ENCODE measurements at regions not wholly inside any gene's neighbourhood (a gene's known extent, or its start where the extent isn't known, plus 50 kb on each side); places are given as distances from the start of the nearest gene placed in this dataset.
A peak's percentile ranks its signal among the peaks of the same experiment; 100 is the strongest.
"Not testable (repeated sequence)": the region's sequence is repeated elsewhere in the genome, so short reads cannot be mapped to it uniquely, and the experiment has no call there.

DNA sequence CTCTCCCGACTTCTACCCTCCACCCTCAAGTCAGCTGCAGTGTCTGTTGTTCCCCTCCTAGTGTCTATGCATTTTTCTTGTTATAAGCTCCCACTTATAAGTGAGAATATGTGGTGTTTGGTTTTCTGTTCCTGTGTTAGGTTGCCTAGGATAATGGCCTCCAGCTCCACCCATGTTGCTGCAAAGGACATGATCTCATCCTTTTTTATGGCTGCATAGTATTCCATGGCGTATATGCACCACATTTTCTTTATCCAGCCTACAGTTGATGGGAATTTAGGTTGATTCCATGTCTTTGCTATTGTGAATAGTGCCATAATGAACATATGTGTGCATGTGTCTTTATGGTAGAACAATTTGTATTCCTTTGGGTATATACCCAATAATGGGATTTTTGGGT, 80.7 kb downstream of the SPTSSA start:
- DNase-seq (ENCODE audit: low spot score), result not testable (repeated sequence)

DNA sequence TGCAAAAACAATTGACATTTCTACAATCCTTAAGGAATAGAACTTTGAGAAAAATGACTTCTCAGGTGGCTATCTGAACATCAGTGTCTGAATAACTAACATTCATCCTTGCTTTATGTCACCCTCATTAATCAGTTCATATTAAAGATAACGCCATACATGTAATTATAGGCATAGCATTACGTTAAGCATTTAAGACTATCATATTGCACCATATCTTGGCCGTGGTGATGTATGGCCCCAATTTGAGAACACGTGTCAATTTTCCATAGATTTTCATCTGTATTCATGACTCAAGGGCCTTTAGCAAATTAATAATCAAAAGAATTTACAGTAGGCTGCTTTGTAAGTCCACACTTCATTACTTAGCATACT, 81.6 kb downstream of the SPTSSA start:
- DNase-seq (ENCODE audit: low spot score), result no peak

DNA sequence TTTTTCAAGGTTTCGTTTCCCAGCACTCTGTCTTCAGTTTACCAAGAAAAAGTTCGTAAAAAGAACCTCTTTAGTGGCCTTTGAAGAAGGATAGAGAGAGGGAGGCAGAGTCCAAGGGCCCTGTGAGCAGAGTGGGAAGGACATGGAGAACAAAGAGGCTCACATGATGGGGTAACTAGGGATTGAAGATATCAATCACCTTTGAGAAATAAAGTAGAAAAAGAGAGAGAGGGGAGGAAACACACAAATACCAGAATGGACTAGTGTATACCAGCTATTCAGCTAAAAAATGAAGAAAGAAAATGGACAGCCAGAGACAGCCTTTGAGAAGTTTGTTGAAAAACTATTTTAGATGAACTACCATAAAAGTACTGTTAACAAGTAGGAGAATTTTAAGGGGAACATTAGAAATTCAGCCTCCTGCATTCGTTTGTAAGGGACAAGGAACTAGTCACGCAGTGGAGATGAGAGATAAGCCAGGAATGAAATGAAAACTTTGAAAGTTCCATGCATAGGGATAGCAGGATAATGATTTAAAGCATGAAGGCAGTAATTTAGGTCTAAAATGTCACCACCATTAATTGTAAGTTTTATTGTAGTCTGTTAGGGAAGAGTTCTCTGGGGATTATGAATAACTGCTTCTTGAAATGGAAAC, 82.1 kb downstream of the SPTSSA start:
- no peak for DNase-seq (ENCODE audit: low spot score)

DNA sequence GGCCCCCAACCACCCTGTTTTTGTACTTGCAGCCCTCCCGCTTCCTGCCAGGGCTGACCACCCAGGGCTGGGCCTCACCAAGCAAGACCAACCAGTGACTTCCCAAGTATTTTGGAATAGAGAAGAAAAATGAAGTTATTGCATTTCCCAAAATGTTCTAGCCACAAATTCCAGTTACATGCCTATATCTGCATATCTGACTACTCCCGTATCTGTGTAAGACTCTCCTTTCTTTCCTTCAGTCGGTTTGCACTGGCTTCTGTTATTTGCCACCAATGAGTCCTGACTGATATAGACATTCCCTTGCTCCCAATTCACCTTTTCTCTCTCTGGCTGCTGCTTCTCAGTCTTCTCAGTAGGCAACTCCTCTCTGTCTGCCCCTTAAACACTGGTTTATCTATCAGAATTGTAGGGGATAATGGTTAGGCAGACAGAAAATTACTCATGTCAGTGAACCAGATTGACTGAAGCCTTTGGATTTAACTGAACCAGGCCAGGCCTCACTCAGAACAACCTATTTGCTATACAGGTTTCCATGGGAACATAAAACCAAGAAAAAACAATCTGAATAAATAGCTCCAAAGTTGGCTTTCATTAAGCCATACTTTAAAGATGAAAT, 85.3 kb downstream of the SPTSSA start:
- DNase-seq (ENCODE audit: low spot score), result no peak

DNA sequence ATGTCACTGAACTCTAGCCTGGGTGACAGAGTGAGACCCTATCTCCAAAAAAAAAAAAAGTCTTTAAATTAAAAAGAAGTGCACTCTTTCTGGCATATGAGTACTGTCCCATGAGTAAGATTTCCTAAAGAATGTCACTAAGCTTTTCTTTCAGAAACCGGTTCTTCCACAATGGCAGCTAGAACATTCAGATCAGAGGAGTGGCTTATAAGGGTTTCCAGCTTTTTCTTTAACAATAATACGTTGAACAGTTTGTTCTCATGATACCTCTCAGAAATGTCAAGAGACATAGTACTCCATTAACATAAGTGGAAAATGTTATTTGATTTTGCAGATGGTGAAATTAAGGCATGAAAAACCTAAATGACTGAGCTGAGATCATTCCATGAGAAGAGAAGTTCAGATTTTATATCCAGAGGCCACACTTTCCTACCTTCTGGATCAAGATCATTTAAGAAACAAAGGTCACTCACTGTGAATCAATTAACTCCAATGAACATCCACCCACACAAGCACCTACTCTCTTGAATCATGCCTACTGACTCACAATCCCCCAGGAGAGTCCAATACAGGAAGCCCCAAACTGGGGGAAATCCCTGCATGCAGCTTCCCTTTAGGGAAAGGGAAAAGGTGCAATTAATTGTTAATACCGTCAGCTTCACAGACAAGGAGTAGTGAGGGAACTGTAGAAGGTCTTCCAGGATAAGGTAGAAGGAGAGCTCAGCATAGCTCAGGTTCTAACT, 86.9 kb downstream of the SPTSSA start:
- no peak for DNase-seq (ENCODE audit: low spot score)

DNA sequence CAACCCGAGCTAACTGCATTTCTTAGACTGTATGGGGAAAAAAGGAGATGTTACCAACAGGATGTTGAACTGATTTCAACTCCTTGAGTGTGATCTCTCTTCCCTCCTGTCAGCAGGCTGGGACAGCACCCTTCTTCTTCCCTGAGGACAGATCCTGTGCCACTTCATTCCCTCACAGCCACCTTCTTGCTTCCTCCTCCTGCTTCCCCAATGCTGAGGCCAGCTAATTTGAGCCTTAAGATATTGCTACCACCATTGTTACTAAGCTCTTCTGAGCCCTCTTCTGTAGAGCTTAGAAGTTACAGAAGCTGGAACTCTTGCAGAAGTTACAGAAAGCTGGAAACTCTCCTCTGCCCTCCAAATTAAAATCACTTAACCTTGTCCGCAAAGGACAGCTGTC, 88.8 kb downstream of the SPTSSA start:
- no peak for DNase-seq (ENCODE audit: low spot score)

DNA sequence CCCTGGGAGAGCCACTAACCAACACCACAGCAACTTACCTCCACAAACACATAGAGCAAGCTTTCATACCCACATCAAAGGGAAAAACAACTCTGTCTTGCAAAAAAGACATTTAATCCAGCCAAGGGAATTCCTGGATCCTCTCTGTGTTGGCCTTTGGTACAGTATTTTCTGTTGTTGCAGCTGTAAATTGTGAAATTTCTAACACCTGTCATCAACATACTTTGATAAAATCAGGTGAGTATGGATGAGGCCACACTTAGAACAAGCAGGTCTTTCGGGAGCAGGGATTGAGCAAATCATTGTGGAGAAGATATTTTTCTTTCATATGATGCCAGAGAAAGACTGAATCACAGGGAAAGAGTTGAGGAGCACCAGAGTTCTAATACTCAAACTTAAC, 89.3 kb downstream of the SPTSSA start:
- no peak for DNase-seq (ENCODE audit: low spot score)

DNA sequence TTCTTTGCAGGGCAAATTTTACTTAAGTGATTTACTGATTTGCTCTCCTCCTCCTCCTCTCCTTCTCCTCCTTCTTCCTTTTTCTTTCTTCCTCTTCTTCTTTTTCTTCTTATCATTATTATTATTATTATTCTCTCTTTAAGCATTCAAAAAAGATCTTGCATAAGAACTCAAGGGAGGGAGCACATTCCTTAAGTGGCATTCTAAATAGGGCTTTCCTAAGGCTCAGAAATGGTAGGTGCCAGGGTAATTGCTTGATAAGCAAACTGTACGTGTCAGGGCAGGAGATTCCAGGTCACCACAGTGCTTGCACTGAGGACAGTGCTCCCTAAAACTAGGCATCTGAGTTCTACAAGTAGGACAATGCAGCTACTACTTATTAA, 92.4 kb downstream of the SPTSSA start:
- no peak for DNase-seq (ENCODE audit: low spot score)

DNA sequence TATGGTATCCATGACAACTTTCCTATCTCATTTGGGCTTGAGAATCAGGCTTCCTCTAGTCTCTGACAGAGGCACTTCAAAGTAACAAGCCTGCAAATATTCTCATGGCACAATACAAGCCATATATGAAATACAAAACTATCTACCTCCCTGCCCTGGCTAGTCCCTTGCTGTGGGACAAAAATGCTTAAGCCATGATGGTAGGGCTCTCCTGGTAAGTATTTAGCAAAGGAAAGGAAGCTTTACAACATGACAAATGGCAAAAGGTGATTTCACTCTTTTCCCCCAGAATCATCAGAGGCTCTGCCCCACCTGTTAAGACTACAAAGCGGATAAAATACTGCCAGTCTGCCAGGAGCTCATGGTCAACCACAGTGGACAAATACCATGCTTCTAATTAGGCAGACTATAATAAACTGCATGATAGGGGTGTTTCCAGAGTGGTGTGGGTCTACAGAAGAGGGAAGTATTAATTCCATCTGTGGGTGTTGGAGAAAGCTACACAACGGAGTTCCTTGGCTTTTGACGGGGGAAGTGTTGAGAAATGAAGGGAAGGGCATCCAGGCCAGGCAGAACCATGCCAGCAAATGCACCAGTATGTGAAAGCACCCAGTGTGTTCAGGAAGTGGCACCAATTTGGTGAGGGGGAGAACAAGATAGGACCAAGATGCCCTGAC, 92.9 kb downstream of the SPTSSA start:
- no peak for DNase-seq (ENCODE audit: low spot score)

DNA sequence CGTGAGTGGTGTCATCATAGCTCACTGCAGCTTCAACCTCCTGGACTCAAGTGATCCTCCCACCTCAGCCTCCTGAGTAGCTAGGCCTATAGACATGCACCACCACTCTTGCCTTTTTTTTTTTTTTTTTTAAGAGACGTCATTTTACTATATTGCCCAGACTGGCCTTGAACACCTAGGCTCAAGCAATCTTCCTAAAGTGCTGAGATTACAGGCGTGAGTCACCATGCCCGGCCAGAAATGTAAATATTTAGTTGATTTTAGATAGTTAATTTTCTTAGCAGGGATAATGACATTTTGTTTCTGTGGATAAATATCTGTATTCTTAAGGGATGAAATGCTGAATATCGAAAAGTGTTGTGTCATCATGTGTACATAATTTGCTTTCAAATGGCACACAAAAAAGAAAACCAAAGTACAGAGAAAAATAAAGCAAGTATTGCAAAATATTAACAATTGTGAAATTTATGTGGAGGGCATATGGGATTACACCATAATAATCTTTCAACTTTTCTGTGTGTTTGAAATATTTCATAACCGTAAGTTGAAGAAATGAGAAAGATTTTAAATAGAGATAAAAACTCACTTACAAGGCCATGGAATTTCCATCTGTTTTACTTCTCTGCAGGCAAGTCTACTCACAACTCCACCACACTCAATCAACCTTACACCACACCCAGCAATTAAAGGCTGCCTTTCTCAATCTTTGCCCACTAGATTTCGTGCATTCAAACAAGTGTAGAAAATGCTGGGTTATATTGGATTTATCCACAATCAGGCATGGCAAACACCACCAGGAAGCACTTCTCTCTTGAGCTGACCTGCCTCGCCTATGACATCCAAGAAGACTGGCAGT, 93.7 kb downstream of the SPTSSA start:
- DNase-seq (ENCODE audit: low spot score), result peak; percentile 47

DNA sequence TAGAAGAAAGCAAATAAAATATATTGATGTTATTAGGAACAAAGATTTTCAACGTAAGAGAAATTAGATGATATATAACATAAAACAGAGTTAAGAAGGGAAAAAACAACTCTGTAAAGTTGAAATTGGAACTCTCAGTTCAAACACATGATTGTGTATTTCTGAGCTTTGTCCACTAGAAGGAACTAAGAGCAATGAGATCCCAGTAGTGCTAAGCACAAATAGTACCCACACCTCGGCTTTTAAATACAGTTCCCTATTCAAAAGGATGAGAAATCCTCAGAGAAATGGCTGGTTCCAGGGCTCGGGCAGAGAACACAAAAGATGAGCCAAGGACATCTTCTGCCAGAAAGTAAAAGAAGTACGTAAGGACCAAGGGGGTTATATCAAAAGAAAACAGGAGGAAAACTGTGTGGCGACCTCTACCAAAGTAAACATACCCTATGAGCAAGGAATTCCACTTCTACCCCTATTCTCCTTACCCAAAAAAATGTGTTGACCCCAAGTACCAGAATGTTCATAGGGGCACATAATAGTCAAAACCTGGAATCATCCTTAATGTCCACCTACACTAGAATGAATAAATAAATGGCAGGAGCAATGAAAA, 96.6 kb downstream of the SPTSSA start:
- DNase-seq (ENCODE audit: low spot score), result no peak

DNA sequence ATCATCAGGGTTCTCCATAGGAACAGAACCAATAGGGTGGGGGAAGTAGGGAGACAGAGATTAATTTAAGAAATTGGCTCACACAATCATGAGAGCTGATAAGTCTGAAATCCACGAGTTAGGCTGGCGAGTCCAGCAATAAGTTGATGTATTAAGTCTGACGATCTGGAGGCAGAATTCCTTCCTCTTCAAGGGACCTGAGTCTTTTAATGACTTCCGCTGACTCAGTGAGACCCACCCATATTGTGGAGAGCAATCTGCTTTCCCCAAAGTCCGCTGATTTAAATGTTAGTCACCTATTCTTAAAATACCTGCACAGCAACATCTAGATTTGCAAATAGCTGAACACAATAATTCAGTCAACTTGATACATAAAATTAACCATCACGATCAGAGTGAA, 97.8 kb downstream of the SPTSSA start:
- DNase-seq (ENCODE audit: low spot score), result peak; percentile 78

DNA sequence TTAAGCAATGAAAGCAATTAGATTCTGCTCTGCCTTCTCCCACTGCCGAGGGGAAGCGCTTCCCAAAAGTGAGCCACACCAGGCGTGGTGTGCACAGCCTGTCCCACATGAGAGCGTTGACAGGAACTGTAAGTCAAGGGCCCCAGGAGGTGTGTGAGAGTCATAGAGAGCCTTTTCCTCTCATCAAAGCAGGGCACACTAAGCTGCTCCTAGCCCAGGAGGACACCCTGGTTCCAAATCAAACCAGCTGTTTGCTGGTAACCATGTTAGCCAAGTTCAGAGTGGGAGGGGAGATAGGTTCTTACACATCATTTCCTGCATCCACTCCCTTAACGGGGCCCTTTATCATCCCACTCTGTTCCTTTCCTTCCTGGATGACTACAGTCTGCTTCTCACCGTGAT, 98.3 kb downstream of the SPTSSA start:
- DNase-seq (ENCODE audit: low spot score), result peak; percentile 26

DNA sequence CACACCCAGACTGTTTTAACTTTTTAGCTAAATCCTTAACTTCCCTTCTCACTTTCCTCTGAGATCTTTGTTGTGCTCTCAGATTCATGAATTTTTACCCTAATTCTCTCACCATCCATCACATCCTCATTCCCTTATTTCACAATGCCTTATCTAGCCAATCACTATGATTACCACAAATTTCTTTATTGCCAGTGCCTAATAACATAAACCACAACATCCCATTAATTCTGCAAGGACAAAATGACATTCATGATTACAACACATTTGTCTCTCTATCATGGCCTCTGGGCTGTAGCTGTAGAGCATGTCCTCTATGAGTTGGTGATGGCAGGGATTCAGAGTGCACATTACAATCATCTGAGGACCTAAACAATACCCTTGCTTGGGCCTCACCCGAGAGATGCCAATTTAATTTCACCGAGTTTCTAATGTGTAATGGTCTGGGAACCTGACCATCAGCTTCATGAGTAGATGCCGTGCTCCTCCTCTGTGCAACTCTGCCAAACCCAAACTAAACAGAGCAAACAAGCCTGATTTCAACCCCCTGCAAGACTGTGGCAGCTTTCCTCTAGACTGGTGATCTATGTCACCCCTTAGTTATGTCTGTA, 99.3 kb downstream of the SPTSSA start:
- DNase-seq (ENCODE audit: low spot score), result no peak

DNA sequence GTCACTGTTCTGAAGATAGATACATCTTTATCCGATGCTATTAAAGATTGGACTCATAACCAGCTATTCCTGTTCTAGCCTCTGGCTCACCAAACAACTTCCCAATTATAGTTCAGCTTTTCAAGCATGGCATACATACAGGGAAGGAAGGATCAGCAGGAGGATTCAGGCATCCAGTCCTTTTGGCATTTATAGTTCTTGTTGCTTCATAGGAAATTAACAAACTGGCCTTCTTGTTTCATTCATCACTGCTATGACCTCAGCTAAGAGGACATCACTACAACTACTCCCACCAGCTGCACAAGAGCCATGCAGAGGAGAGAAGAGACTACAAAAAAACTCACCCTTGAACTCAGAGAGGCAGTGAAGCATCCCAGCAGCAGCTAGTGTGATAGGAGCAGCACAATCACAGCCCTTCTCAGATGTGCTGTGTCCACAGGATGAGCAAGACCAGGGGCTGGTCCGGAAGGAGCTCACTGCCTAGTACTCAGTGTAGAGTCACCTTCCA, 100.5 kb downstream of the SPTSSA start:
- DNase-seq (ENCODE audit: low spot score), result no peak

DNA sequence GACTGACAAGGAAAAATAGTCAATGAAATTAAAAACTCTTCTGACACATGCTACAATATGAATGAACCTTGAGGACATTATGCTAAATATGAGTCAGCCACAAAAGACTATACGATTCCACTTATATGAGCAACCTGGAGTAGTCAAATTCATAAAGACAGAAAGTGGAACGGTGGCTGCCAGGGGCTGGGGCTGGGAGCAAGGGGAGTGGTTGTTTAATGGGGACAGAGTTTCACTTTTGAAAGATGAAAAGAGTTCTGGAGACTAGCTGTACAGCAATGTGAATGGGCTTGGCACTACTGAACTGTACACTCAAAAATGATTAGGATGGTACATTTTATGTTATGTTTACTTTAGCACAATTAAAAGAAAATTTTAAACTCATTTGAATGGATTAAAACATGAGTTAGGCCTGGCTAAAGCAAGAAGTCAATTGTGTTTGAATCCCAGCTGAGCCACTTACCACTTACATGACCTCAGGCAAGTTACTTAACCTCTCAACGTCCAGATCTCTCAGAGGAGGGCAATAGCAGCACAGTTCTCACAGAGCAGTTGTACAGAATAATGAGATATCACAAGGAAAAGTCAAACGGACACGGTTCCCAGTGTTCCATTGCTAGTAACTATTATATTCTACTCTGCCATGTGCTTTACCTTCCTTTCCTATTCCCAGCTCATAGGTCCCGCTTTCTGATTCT, 102.5 kb downstream of the SPTSSA start:
- peak; percentile 4 for DNase-seq (ENCODE audit: low spot score)

DNA sequence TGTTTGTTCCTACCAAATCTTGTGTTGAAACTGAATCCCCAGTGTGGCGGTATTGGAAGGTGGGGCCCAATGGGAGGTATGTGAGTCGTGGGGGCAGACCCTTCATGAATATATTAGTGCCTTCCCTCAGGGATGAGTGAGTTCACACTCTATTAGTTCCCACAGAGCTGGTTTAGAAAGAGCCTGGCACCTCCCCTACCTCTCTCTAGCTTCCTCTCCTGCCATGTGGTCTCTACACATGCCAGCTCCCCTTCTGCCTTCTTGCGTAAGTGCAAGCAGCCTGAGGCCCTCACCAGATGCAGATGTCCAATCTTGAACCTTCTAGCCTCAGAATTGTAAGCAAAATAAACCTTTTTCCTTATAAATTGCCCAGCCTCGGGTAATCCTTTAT, 105.8 kb downstream of the SPTSSA start:
- DNase-seq (ENCODE audit: low spot score), result no peak

DNA sequence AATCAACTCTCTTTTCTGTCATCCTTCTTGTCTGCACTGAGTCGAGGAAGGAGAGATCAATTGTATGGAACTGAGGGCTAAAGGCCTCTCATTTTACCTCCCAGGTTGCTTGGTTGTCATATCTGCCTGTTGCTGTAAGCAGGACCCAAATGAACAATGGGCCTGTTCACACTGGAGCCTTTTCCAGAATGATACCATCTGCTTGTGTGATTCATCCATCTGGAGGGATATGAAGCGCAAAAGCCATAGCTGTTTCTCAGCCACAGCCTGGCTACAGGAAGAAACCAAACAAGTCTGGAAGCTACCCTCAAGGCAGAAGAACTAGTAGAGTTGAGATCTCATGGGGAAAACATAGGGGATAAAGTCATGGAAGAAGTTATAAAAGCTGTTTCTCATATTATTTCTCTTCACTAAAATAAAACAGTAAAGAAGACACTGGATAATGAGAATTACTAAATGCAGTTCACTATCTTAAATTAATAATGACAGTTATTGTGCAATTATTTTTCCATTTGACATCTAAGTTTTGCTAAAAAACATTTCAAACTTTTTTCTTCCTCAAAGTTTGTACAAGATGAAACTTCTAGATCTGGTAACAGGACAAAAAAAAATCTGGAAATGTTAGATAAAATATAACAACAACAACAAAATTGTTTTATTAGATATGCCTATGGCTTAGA, 106.3 kb downstream of the SPTSSA start:
- no peak for DNase-seq (ENCODE audit: low spot score)

DNA sequence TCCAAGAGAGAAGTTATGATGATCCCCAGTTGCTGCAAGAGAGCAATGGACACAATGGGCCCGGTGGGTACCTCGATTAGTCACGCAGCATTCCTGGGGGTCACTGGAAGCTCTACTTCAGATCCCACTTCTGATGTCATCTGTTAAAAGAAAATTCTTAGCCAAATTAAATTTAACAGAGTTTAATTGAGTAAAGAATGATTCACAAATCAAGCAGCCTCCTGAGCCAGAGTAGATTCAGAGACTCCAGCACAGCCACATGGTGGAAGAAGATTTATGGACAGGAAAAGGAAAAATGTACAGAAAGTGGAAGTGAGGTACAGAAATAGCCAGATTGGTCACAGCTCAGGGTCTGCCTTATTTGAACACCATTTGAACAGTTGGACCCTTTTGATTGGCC, 107.5 kb downstream of the SPTSSA start:
- no peak for DNase-seq (ENCODE audit: low spot score)

DNA sequence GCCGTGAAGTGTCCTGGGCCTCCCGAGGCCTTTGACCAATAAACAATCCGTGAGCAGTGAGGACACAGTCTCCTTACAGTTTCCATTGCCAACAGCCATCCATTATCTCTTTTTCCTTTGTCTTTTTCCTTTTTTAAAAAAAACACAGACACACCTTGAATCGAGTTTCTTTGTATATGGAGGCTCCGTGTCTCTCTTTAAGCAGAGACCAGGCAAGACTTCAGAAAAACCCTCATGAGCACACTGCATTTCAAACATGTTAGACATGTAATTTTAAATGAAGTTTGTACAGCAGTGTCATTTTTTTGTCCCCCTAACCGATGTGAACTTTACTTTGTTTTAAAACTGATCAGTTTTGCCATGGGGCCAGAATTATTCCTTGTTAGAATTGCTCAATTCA, 111.1 kb downstream of the SPTSSA start:
- DNase-seq (ENCODE audit: low spot score), result no peak

All from LoVo (cell line).